HL-60 (cell line): ENCODE measurements at regions not wholly inside any gene's neighbourhood (a gene's known extent, or its start where the extent isn't known, plus 50 kb on each side); places are given as distances from the start of the nearest gene placed in this dataset.
"Not testable (repeated sequence)": the region's sequence is repeated elsewhere in the genome, so short reads cannot be mapped to it uniquely, and the experiment has no call there.

Experiments
- DNase-seq, 2 experiments: peaks; one replicate each; pipeline ENCODE4 v3.0.0-alpha.2; 2010 to 2020; ENCODE audit warnings: low read depth in 1 of 2, low spot score in 1 of 2
- H3K27ac ChIP-seq: fragments of 250-450 bp; sonication (Bioruptor Pico); replicated peaks from 2 replicates; pipeline ENCODE4 v1.5.1; 2020; ENCODE audit warnings: mild to moderate bottlenecking, moderate library complexity
- H3K27me3 ChIP-seq: fragments of 250-450 bp; sonication (Bioruptor Pico); 2 replicates; pipeline ENCODE4 v1.5.1; 2021; ENCODE audit warnings: mild to moderate bottlenecking, moderate library complexity; ENCODE audit not compliant: insufficient read depth, poor library complexity, severe bottlenecking
- H3K4me3 ChIP-seq: replicated peaks from 2 replicates; pipeline ENCODE4 v1.5.1; 2011; ENCODE audit warnings: mild to moderate bottlenecking, control low read depth, low read length; ENCODE audit not compliant: insufficient read depth
- GABPA ChIP-seq: IDR thresholded peaks from 2 replicates; pipeline ENCODE4 v1.6.1; 2012; ENCODE audit warnings: low read depth
- POLR2AphosphoS5 ChIP-seq: IDR thresholded peaks from 2 replicates; pipeline ENCODE4 v1.6.1; 2012; ENCODE audit warnings: low read depth
- SPI1 ChIP-seq: IDR thresholded peaks from 2 replicates; pipeline ENCODE4 v1.6.1; 2012; ENCODE audit warnings: low read depth, mild to moderate bottlenecking, borderline replicate concordance
- TF ChIP-seq, protein P1 (sequence below): IDR thresholded peaks from one replicate; pipeline ENCODE4 v1.5.1; 2011; ENCODE audit warnings: low read length, control low read depth, inconsistent platforms; ENCODE audit not compliant: insufficient read depth
- TF ChIP-seq, protein P2 (sequence below): IDR thresholded peaks from 2 replicates; pipeline ENCODE4 v1.6.1; 2012; ENCODE audit warnings: low read depth; ENCODE audit not compliant: insufficient replicate concordance

DNA sequence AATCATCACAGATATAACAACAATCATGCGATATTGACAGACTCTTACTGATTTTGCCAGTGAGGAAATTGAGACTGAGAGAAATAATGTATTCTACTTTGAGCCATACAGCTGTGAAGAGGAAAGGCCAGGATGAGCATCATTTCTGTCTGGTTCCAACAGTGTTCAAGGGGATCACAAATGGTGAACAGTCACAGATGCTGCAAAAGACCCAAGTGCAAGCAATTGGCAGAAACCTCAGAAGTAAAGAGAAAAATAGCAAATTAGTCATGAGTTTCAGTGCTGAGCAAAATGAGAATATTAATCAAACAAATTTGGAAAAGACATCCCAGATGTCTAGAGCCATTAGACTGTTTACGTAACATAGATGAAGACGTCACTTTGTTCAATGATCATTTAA is 114.1 kb downstream of the RAB38 start:
- no peak for DNase-seq
- Histone ChIP-seq H3K27me3 (no peaks in the 10 kb centered on the region), H3K27ac (no peak overlapping the region), H3K4me3 (no peak overlapping the region)
- no peak for TF ChIP-seq GABPA
- no peak for TF ChIP-seq POLR2AphosphoS5
- TF ChIP-seq, protein P1, sequence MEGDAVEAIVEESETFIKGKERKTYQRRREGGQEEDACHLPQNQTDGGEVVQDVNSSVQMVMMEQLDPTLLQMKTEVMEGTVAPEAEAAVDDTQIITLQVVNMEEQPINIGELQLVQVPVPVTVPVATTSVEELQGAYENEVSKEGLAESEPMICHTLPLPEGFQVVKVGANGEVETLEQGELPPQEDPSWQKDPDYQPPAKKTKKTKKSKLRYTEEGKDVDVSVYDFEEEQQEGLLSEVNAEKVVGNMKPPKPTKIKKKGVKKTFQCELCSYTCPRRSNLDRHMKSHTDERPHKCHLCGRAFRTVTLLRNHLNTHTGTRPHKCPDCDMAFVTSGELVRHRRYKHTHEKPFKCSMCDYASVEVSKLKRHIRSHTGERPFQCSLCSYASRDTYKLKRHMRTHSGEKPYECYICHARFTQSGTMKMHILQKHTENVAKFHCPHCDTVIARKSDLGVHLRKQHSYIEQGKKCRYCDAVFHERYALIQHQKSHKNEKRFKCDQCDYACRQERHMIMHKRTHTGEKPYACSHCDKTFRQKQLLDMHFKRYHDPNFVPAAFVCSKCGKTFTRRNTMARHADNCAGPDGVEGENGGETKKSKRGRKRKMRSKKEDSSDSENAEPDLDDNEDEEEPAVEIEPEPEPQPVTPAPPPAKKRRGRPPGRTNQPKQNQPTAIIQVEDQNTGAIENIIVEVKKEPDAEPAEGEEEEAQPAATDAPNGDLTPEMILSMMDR = no peak
- TF ChIP-seq, protein P2, sequence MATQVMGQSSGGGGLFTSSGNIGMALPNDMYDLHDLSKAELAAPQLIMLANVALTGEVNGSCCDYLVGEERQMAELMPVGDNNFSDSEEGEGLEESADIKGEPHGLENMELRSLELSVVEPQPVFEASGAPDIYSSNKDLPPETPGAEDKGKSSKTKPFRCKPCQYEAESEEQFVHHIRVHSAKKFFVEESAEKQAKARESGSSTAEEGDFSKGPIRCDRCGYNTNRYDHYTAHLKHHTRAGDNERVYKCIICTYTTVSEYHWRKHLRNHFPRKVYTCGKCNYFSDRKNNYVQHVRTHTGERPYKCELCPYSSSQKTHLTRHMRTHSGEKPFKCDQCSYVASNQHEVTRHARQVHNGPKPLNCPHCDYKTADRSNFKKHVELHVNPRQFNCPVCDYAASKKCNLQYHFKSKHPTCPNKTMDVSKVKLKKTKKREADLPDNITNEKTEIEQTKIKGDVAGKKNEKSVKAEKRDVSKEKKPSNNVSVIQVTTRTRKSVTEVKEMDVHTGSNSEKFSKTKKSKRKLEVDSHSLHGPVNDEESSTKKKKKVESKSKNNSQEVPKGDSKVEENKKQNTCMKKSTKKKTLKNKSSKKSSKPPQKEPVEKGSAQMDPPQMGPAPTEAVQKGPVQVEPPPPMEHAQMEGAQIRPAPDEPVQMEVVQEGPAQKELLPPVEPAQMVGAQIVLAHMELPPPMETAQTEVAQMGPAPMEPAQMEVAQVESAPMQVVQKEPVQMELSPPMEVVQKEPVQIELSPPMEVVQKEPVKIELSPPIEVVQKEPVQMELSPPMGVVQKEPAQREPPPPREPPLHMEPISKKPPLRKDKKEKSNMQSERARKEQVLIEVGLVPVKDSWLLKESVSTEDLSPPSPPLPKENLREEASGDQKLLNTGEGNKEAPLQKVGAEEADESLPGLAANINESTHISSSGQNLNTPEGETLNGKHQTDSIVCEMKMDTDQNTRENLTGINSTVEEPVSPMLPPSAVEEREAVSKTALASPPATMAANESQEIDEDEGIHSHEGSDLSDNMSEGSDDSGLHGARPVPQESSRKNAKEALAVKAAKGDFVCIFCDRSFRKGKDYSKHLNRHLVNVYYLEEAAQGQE = no peak
- TF ChIP-seq SPI1 = no peak

GRCh38 chr11:88059326-88059725 is 115.9 kb downstream of the RAB38 start:
- no peak for TF ChIP-seq POLR2AphosphoS5
- TF ChIP-seq, protein P1 = no peak
- Histone ChIP-seq H3K27ac (no peak overlapping the region), H3K27me3 (peaks cover 2% of the 10 kb centered on the region), H3K4me3 (no peak overlapping the region)
- DNase-seq = no peak

- TF ChIP-seq POLR2AphosphoS5 = no peak
- TF ChIP-seq SPI1 = no peak
- TF ChIP-seq GABPA = no peak
- TF ChIP-seq, protein P1 = no peak
- TF ChIP-seq, protein P2 = no peak
- H3K27ac ChIP-seq = no peak overlapping the region
- no peak for DNase-seq
- peaks cover 2% of the 10 kb centered on the region for H3K27me3 ChIP-seq
- H3K4me3 ChIP-seq = no peak overlapping the region
Measured at GRCh38 chr11:88051396-88051795, 123.8 kb downstream of the RAB38 start.

DNA sequence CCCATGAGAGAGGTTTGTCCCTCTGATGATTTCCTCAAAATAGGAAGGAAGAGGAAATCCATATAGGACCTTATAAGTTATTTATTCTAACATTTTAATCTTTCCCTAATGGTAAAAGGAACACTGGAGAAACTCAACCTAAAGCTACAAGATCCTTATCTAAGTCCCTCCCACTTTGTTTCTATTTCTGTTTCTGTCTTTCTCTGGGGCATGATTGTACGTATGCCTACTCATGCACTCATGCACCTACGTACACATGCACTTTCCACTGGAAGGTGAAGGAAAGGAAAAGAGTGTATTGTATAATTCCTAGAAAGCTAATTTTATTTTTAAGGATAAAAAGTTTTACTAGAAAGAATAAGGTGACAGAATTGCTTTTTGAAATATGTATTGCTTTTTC is 125.0 kb downstream of the RAB38 start:
- Histone ChIP-seq H3K27ac (no peak overlapping the region), H3K4me3 (no peak overlapping the region), H3K27me3 (peaks cover 2% of the 10 kb centered on the region)
- no peak for DNase-seq
- TF ChIP-seq, protein P1 = no peak
- no peak for TF ChIP-seq GABPA
- TF ChIP-seq POLR2AphosphoS5 = no peak
- TF ChIP-seq SPI1 = no peak
- TF ChIP-seq, protein P2 = no peak

DNA sequence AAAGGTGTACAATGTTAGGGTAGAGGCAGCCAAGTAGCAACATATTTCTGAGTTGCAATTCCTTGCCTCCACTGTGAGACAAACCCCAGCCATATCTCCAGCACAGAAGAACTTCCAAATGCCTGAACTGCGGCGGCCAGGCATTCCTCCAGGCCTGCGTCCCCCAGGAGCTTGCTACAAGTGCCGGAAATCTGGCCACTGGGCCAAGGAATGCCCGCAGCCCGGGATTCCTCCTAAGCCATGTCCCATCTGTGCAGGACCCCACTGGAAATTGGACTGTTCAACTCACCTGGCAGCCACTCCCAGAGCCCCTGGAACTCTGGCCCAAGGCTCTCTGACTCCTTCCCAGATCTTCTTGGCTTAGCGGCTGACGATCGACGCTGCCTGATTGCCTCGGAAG is 130.0 kb downstream of the RAB38 start:
- H3K27ac ChIP-seq, H3K4me3 ChIP-seq, DNase-seq: not testable (repeated sequence)
- H3K27me3 ChIP-seq = peaks cover 11% of the 10 kb centered on the region
